ENCODE measurements at regions not wholly inside any gene's neighbourhood (a gene's known extent, or its start where the extent isn't known, plus 50 kb on each side); places are given as distances from the start of the nearest gene placed in this dataset.

- TF ChIP-seq POLR2AphosphoS5 (IDR thresholded peaks at IDR 0.05; ENCODE audit: low read depth, low read length): no peak
- no peak for TF ChIP-seq SPI1 (IDR thresholded peaks at IDR 0.05; ENCODE audit: low read depth, low read length)
- TF ChIP-seq POLR2A (IDR thresholded peaks at IDR 0.05; ENCODE audit: low read depth, low read length): no peak
- TF ChIP-seq POU2F2 (IDR thresholded peaks at IDR 0.05; ENCODE audit: low read depth, low read length): no peak
These were observed 76.1 kb upstream of the POM121L12 start for GRCh38 chr7:52959336-52959735.
